HEK293T (cell line): ENCODE measurements at regions not wholly inside any gene's neighbourhood (a gene's known extent, or its start where the extent isn't known, plus 50 kb on each side); places are given as distances from the start of the nearest gene placed in this dataset.

Experiments used
- BHLHE40 ChIP-seq: fragments of 450-650 bp; IDR thresholded peaks from 2 replicates; pipeline ENCODE4 v1.6.1; 2016; ENCODE audit warnings: mild to moderate bottlenecking, moderate library complexity, borderline replicate concordance
- L3MBTL2 ChIP-seq: fragments of 450-650 bp; conservative IDR thresholded peaks from 2 replicates; pipeline ENCODE4 v1.6.1; 2016; ENCODE audit warnings: mild to moderate bottlenecking
- SP1 ChIP-seq: fragments of 450-650 bp; IDR thresholded peaks from 2 replicates; pipeline ENCODE4 v1.6.1; 2017
- TARDBP ChIP-seq: fragments of 450-650 bp; IDR thresholded peaks from 2 replicates; pipeline ENCODE4 v1.6.1; 2016

- TF ChIP-seq SP1 (no peak), BHLHE40 (no peak), L3MBTL2 (no peak), TARDBP (no peak)
These were observed 975.7 kb upstream of the ZEB2 start for GRCh38 chr2:145495590-145495989.
